SKM-1 treated with dmso at 0.1 percent for 144 hours (cell line): ENCODE measurements at regions not wholly inside any gene's neighbourhood (a gene's known extent, or its start where the extent isn't known, plus 50 kb on each side); places are given as distances from the start of the nearest gene placed in this dataset.

Source experiments
- DNase-seq: peaks from one replicate; lab custom pipeline; 2025; ENCODE audit not compliant: unreplicated experiment; lab: John Stamatoyannopoulos, UW

DNA sequence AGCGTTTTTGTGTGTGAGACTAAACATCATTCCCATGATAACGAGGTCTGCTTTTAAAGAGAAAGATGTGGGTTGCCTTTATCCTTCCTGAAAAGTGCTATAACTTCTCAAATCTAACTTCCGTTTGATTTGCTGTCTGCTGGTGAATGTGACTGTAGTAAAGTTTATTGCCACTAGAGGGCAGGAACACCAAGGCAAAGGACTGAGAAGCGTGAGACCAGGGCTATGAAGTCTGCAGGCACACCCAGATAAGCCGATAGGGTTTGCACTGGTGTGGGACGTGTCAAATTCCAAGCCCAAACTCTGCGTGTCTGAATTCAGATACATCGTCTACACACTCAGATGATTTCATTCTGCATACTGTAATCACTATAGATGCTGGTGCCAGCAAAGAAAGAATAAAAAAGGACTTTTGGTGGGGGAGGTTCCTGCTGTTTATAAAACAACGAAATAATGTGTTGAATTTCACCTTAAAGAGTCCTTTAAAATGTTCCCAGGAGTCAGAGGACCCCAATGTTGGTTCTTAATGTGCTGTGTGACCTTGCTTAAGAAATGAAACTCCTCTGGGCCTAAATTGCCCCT, 87.2 kb downstream of the PTTG1 start:
- peak; percentile 79 for DNase-seq

DNA sequence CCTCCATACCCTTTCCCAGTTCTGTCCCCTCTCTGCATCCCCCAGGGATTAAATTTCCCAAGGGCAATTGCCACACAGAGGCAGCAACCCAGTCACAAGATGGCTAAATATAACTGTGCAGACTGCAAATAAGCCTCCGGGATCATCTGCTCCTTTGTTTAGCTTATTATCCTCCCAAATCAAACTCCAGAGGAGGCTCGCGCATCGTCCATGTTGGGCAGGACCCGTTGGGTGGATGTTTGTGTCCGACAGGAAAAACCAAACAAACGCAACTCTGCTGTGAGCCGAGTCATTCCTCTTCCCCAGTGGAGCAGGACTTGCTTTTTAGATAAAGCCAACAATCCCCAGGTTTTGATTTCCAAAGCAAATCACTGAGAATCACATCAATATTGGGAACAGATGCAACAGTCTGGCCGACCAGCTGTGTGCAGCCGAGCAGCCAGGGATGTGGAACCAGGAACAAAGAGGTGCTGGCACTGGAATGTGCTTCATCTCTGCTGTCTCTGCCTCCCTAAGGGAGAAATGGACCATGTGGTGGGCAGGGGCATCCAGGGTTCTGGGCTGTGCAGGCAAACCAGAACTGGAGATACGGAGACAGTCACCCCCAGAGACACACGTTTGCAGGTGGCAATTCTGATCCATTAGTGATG, 89.8 kb downstream of the PTTG1 start:
- no peak for DNase-seq
